ENCODE measurements at regions not wholly inside any gene's neighbourhood (a gene's known extent, or its start where the extent isn't known, plus 50 kb on each side); places are given as distances from the start of the nearest gene placed in this dataset.
"Not testable (repeated sequence)": the region's sequence is repeated elsewhere in the genome, so short reads cannot be mapped to it uniquely, and the experiment has no call there.

GRCh38 chr15:24823473-24823872 is 131.3 kb upstream of the SNRPN start:
- no peak overlapping the region for H3K27ac ChIP-seq (ENCODE audit: low read depth, low read length)
- no peaks in the 10 kb centered on the region for H3K27me3 ChIP-seq (ENCODE audit: control insufficient read depth in 1 of 2, insufficient read depth in 2 of 2, low read length in 2 of 2)
- H3K36me3 ChIP-seq (ENCODE audit: control insufficient read depth in 1 of 2, insufficient read depth in 2 of 2, low read length in 2 of 2), result no peaks in the 10 kb centered on the region
- H3K4me1 ChIP-seq (ENCODE audit: control insufficient read depth in 1 of 2, insufficient read depth in 2 of 2, low read length in 2 of 2), result no peaks in the 10 kb centered on the region
- H3K9ac ChIP-seq (ENCODE audit: low read depth in 1 of 2, low read length in 2 of 2), result no peak overlapping the region
- H3K9me3 ChIP-seq (ENCODE audit: control insufficient read depth in 1 of 2, low read length in 2 of 2), result peaks cover 18 to 21% of the 10 kb centered on the region in 2 donors
- H3K4me3 ChIP-seq (ENCODE audit: low read depth in 1 of 2, low read length in 2 of 2), result no peak overlapping the region

GRCh38 chr15:24832282-24832681 is 122.5 kb upstream of the SNRPN start:
- Histone ChIP-seq H3K9me3 (ENCODE audit: control insufficient read depth in 1 of 2, low read length in 2 of 2) (peaks cover 11 to 27% of the 10 kb centered on the region in 2 donors), H3K4me3 (ENCODE audit: low read depth in 1 of 2, low read length in 2 of 2) (no peak overlapping the region), H3K4me1 (ENCODE audit: control insufficient read depth in 1 of 2, insufficient read depth in 2 of 2, low read length in 2 of 2) (no peaks in the 10 kb centered on the region)

GRCh38 chr15:24835301-24835700 is 119.5 kb upstream of the SNRPN start:
- no peak overlapping the region for H3K27ac ChIP-seq (ENCODE audit: low read depth, low read length)
- peaks cover 18 to 29% of the 10 kb centered on the region in 2 donors for H3K9me3 ChIP-seq (ENCODE audit: control insufficient read depth in 1 of 2, low read length in 2 of 2)

More at GRCh38 chr15:24832282-24832681, 122.5 kb upstream of the SNRPN start:
- Histone ChIP-seq H3K9ac (ENCODE audit: low read depth in 1 of 2, low read length in 2 of 2) (no peak overlapping the region), H3K27ac (ENCODE audit: low read depth, low read length) (no peak overlapping the region), H3K27me3 (ENCODE audit: control insufficient read depth in 1 of 2, insufficient read depth in 2 of 2, low read length in 2 of 2) (no peaks in the 10 kb centered on the region), H3K36me3 (ENCODE audit: control insufficient read depth in 1 of 2, insufficient read depth in 2 of 2, low read length in 2 of 2) (no peaks in the 10 kb centered on the region)

GRCh38 chr15:24848050-24848449 is 106.7 kb upstream of the SNRPN start:
- Histone ChIP-seq H3K4me3 (ENCODE audit: low read depth in 1 of 2, low read length in 2 of 2) (no peak overlapping the region), H3K36me3 (ENCODE audit: control insufficient read depth in 1 of 2, insufficient read depth in 2 of 2, low read length in 2 of 2) (no peaks in the 10 kb centered on the region), H3K4me1 (ENCODE audit: control insufficient read depth in 1 of 2, insufficient read depth in 2 of 2, low read length in 2 of 2) (no peaks in the 10 kb centered on the region), H3K9me3 (ENCODE audit: control insufficient read depth in 1 of 2, low read length in 2 of 2) (peaks cover 5 to 7% of the 10 kb centered on the region in 2 donors), H3K27me3 (ENCODE audit: control insufficient read depth in 1 of 2, insufficient read depth in 2 of 2, low read length in 2 of 2) (no peaks in the 10 kb centered on the region), H3K9ac (ENCODE audit: low read depth in 1 of 2, low read length in 2 of 2) (no peak overlapping the region), H3K27ac (ENCODE audit: low read depth, low read length) (no peak overlapping the region)

More at GRCh38 chr15:24835301-24835700, 119.5 kb upstream of the SNRPN start:
- no peak overlapping the region for H3K9ac ChIP-seq (ENCODE audit: low read depth in 1 of 2, low read length in 2 of 2)
- no peaks in the 10 kb centered on the region for H3K27me3 ChIP-seq (ENCODE audit: control insufficient read depth in 1 of 2, insufficient read depth in 2 of 2, low read length in 2 of 2)
- no peaks in the 10 kb centered on the region for H3K36me3 ChIP-seq (ENCODE audit: control insufficient read depth in 1 of 2, insufficient read depth in 2 of 2, low read length in 2 of 2)
- no peak overlapping the region for H3K4me3 ChIP-seq (ENCODE audit: low read depth in 1 of 2, low read length in 2 of 2)
- no peaks in the 10 kb centered on the region for H3K4me1 ChIP-seq (ENCODE audit: control insufficient read depth in 1 of 2, insufficient read depth in 2 of 2, low read length in 2 of 2)

- no peak overlapping the region for H3K9ac ChIP-seq (ENCODE audit: low read depth in 1 of 2, low read length in 2 of 2)
- H3K4me3 ChIP-seq (ENCODE audit: low read depth in 1 of 2, low read length in 2 of 2), result no peak overlapping the region
Measured at GRCh38 chr15:24856397-24857390, 98.1 kb upstream of the SNRPN start.

GRCh38 chr15:24857763-24858162 is 97.0 kb upstream of the SNRPN start:
- no peaks in the 10 kb centered on the region for H3K36me3 ChIP-seq (ENCODE audit: control insufficient read depth in 1 of 2, insufficient read depth in 2 of 2, low read length in 2 of 2)
- H3K9me3 ChIP-seq (ENCODE audit: control insufficient read depth in 1 of 2, low read length in 2 of 2), result peaks cover 2 to 17% of the 10 kb centered on the region in 2 donors
- no peaks in the 10 kb centered on the region for H3K27me3 ChIP-seq (ENCODE audit: control insufficient read depth in 1 of 2, insufficient read depth in 2 of 2, low read length in 2 of 2)
- H3K4me1 ChIP-seq (ENCODE audit: control insufficient read depth in 1 of 2, insufficient read depth in 2 of 2, low read length in 2 of 2), result no peaks in the 10 kb centered on the region
- no peak overlapping the region for H3K27ac ChIP-seq (ENCODE audit: low read depth, low read length)
- H3K9ac ChIP-seq (ENCODE audit: low read depth in 1 of 2, low read length in 2 of 2), result no peak overlapping the region
- H3K4me3 ChIP-seq (ENCODE audit: low read depth in 1 of 2, low read length in 2 of 2), result no peak overlapping the region

More at GRCh38 chr15:24856397-24857390, 98.1 kb upstream of the SNRPN start:
- H3K9me3 ChIP-seq (ENCODE audit: control insufficient read depth in 1 of 2, low read length in 2 of 2), result peaks cover 5 to 11% of the 10 kb centered on the region in 2 donors
- H3K27me3 ChIP-seq (ENCODE audit: control insufficient read depth in 1 of 2, insufficient read depth in 2 of 2, low read length in 2 of 2), result no peaks in the 10 kb centered on the region
- no peaks in the 10 kb centered on the region for H3K4me1 ChIP-seq (ENCODE audit: control insufficient read depth in 1 of 2, insufficient read depth in 2 of 2, low read length in 2 of 2)
- H3K27ac ChIP-seq (ENCODE audit: low read depth, low read length), result no peak overlapping the region
- no peaks in the 10 kb centered on the region for H3K36me3 ChIP-seq (ENCODE audit: control insufficient read depth in 1 of 2, insufficient read depth in 2 of 2, low read length in 2 of 2)

GRCh38 chr15:24858183-24858582 is 96.6 kb upstream of the SNRPN start:
- H3K9ac ChIP-seq (ENCODE audit: low read depth in 1 of 2, low read length in 2 of 2); H3K27ac ChIP-seq (ENCODE audit: low read depth, low read length); H3K27me3 ChIP-seq (ENCODE audit: control insufficient read depth in 1 of 2, insufficient read depth in 2 of 2, low read length in 2 of 2); H3K4me1 ChIP-seq (ENCODE audit: control insufficient read depth in 1 of 2, insufficient read depth in 2 of 2, low read length in 2 of 2); H3K4me3 ChIP-seq (ENCODE audit: low read depth in 1 of 2, low read length in 2 of 2); H3K36me3 ChIP-seq (ENCODE audit: control insufficient read depth in 1 of 2, insufficient read depth in 2 of 2, low read length in 2 of 2): not testable (repeated sequence)
- peaks cover 2 to 17% of the 10 kb centered on the region in 2 donors for H3K9me3 ChIP-seq (ENCODE audit: control insufficient read depth in 1 of 2, low read length in 2 of 2)

- no peak overlapping the region for H3K9ac ChIP-seq (ENCODE audit: low read depth in 1 of 2, low read length in 2 of 2)
- no peaks in the 10 kb centered on the region for H3K36me3 ChIP-seq (ENCODE audit: control insufficient read depth in 1 of 2, insufficient read depth in 2 of 2, low read length in 2 of 2)
- peaks cover 2 to 15% of the 10 kb centered on the region in 2 donors for H3K9me3 ChIP-seq (ENCODE audit: control insufficient read depth in 1 of 2, low read length in 2 of 2)
- H3K27me3 ChIP-seq (ENCODE audit: control insufficient read depth in 1 of 2, insufficient read depth in 2 of 2, low read length in 2 of 2), result no peaks in the 10 kb centered on the region
- no peaks in the 10 kb centered on the region for H3K4me1 ChIP-seq (ENCODE audit: control insufficient read depth in 1 of 2, insufficient read depth in 2 of 2, low read length in 2 of 2)
- H3K4me3 ChIP-seq (ENCODE audit: low read depth in 1 of 2, low read length in 2 of 2), result no peak overlapping the region
- no peak overlapping the region for H3K27ac ChIP-seq (ENCODE audit: low read depth, low read length)
Measured at GRCh38 chr15:24858737-24859601, 95.8 kb upstream of the SNRPN start.

- Histone ChIP-seq H3K9me3 (ENCODE audit: control insufficient read depth in 1 of 2, low read length in 2 of 2) (peaks cover under 1 to 10% of the 10 kb centered on the region in 2 donors), H3K36me3 (ENCODE audit: control insufficient read depth in 1 of 2, insufficient read depth in 2 of 2, low read length in 2 of 2) (no peaks in the 10 kb centered on the region), H3K4me1 (ENCODE audit: control insufficient read depth in 1 of 2, insufficient read depth in 2 of 2, low read length in 2 of 2) (no peaks in the 10 kb centered on the region), H3K27ac (ENCODE audit: low read depth, low read length) (no peak overlapping the region), H3K4me3 (ENCODE audit: low read depth in 1 of 2, low read length in 2 of 2) (no peak overlapping the region), H3K27me3 (ENCODE audit: control insufficient read depth in 1 of 2, insufficient read depth in 2 of 2, low read length in 2 of 2) (no peaks in the 10 kb centered on the region), H3K9ac (ENCODE audit: low read depth in 1 of 2, low read length in 2 of 2) (no peak overlapping the region)
Measured at GRCh38 chr15:24861014-24861690, 93.6 kb upstream of the SNRPN start.
